ENCODE measurements at regions not wholly inside any gene's neighbourhood (a gene's known extent, or its start where the extent isn't known, plus 50 kb on each side); places are given as distances from the start of the nearest gene placed in this dataset.

- DNase-seq (ENCODE audit: low spot score) = no peak
- Histone ChIP-seq H3K36me3 (ENCODE audit: insufficient read depth, low read length, poor library complexity, severe bottlenecking) (no peaks in the 10 kb centered on the region), H3K9me3 (ENCODE audit: low read depth, low read length, poor library complexity, severe bottlenecking) (no peaks in the 10 kb centered on the region), H3K27me3 (replicated peaks; ENCODE audit: insufficient read depth, low read depth, low read length, poor library complexity) (no peaks in the 10 kb centered on the region), H3K4me3 (ENCODE audit: low read depth, low read length, poor library complexity, severe bottlenecking) (no peak overlapping the region), H3K4me1 (ENCODE audit: insufficient read depth, low read length, poor library complexity, severe bottlenecking) (no peaks in the 10 kb centered on the region), H3K27ac (ENCODE audit: low read depth, low read length, poor library complexity, severe bottlenecking) (no peak overlapping the region)
- TF ChIP-seq EZH2 (IDR thresholded peaks at IDR 0.05; ENCODE audit: borderline replicate concordance, low read depth, low read length, poor library complexity, severe bottlenecking) = no peak
- TF ChIP-seq, protein P1, sequence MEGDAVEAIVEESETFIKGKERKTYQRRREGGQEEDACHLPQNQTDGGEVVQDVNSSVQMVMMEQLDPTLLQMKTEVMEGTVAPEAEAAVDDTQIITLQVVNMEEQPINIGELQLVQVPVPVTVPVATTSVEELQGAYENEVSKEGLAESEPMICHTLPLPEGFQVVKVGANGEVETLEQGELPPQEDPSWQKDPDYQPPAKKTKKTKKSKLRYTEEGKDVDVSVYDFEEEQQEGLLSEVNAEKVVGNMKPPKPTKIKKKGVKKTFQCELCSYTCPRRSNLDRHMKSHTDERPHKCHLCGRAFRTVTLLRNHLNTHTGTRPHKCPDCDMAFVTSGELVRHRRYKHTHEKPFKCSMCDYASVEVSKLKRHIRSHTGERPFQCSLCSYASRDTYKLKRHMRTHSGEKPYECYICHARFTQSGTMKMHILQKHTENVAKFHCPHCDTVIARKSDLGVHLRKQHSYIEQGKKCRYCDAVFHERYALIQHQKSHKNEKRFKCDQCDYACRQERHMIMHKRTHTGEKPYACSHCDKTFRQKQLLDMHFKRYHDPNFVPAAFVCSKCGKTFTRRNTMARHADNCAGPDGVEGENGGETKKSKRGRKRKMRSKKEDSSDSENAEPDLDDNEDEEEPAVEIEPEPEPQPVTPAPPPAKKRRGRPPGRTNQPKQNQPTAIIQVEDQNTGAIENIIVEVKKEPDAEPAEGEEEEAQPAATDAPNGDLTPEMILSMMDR (conservative IDR thresholded peaks at IDR 0.05; ENCODE audit: low read depth, low read length) = no peak
- ChIA-PET CTCF (no interaction called here), POLR2A (ENCODE audit: low non-redundant PET) (no interaction called here)
- intact Hi-C loops (cut with micrococcal nuclease; ENCODE audit: unreplicated experiment) = no loop called here
- no TSS peak for BruUV-seq (replicated peaks)
Measured at GRCh38 chr20:22825076-22825475, 210.0 kb upstream of the SSTR4 start.

- H3K9me3 ChIP-seq (ENCODE audit: low read depth, low read length, poor library complexity, severe bottlenecking) = no peaks in the 10 kb centered on the region
- no peak for TF ChIP-seq EZH2 (IDR thresholded peaks at IDR 0.05; ENCODE audit: borderline replicate concordance, low read depth, low read length, poor library complexity, severe bottlenecking)
- TF ChIP-seq, protein P1 (conservative IDR thresholded peaks at IDR 0.05; ENCODE audit: low read depth, low read length) = no peak
- H3K4me3 ChIP-seq (ENCODE audit: low read depth, low read length, poor library complexity, severe bottlenecking) = no peak overlapping the region
- no peak for DNase-seq (ENCODE audit: low spot score)
- ChIA-PET CTCF (no interaction called here), POLR2A (ENCODE audit: low non-redundant PET) (no interaction called here)
- no peaks in the 10 kb centered on the region for H3K27me3 ChIP-seq (replicated peaks; ENCODE audit: insufficient read depth, low read depth, low read length, poor library complexity)
- H3K4me1 ChIP-seq (ENCODE audit: insufficient read depth, low read length, poor library complexity, severe bottlenecking) = no peaks in the 10 kb centered on the region
- intact Hi-C loops (cut with micrococcal nuclease; ENCODE audit: unreplicated experiment) = no loop called here
- H3K36me3 ChIP-seq (ENCODE audit: insufficient read depth, low read length, poor library complexity, severe bottlenecking) = no peaks in the 10 kb centered on the region
- BruUV-seq (replicated peaks) = no TSS peak
- H3K27ac ChIP-seq (ENCODE audit: low read depth, low read length, poor library complexity, severe bottlenecking) = no peak overlapping the region
Measured at GRCh38 chr20:22825546-22825945, 209.6 kb upstream of the SSTR4 start.

- Histone ChIP-seq H3K9me3 (ENCODE audit: low read depth, low read length, poor library complexity, severe bottlenecking) (no peaks in the 10 kb centered on the region), H3K36me3 (ENCODE audit: insufficient read depth, low read length, poor library complexity, severe bottlenecking) (no peaks in the 10 kb centered on the region), H3K27ac (ENCODE audit: low read depth, low read length, poor library complexity, severe bottlenecking) (no peak overlapping the region), H3K4me3 (ENCODE audit: low read depth, low read length, poor library complexity, severe bottlenecking) (no peak overlapping the region), H3K4me1 (ENCODE audit: insufficient read depth, low read length, poor library complexity, severe bottlenecking) (no peaks in the 10 kb centered on the region), H3K27me3 (replicated peaks; ENCODE audit: insufficient read depth, low read depth, low read length, poor library complexity) (no peaks in the 10 kb centered on the region)
- DNase-seq (ENCODE audit: low spot score) = no peak
- CTCF ChIA-PET = no interaction called here
- no peak for TF ChIP-seq EZH2 (IDR thresholded peaks at IDR 0.05; ENCODE audit: borderline replicate concordance, low read depth, low read length, poor library complexity, severe bottlenecking)
- TF ChIP-seq, protein P1 (conservative IDR thresholded peaks at IDR 0.05; ENCODE audit: low read depth, low read length) = no peak
- POLR2A ChIA-PET (ENCODE audit: low non-redundant PET) = no interaction called here
- intact Hi-C loops (cut with micrococcal nuclease; ENCODE audit: unreplicated experiment) = no loop called here
- BruUV-seq (replicated peaks) = no TSS peak
Measured at GRCh38 chr20:22826306-22827230, 208.5 kb upstream of the SSTR4 start.
